ENCODE measurements at regions not wholly inside any gene's neighbourhood (a gene's known extent, or its start where the extent isn't known, plus 50 kb on each side); places are given as distances from the start of the nearest gene placed in this dataset.
A peak's percentile ranks its signal among the peaks of the same experiment; 100 is the strongest.

GRCh38 chr10:79013406-79013987 is 55.3 kb upstream of the ZMIZ1 start:
- intact Hi-C loops (cut with DNase I; ENCODE audit: low total_unique reads) = no loop called here
- WGBS, 2 donors = 59 to 70% methylated on average over 12 of the region's 12 CpGs
- Histone ChIP-seq H3K4me3 (no peak overlapping the region), H3K4me1 (peaks cover 12% of the 10 kb centered on the region), H3K27ac (peak overlapping the region; percentile 9 to 22), H3K9me3 (no peaks in the 10 kb centered on the region), H3K36me3 (ENCODE audit: low read depth, missing control alignments) (no peaks in the 10 kb centered on the region), H3K27me3 (no peaks in the 10 kb centered on the region)
- no peak for TF ChIP-seq POLR2A (IDR thresholded peaks at IDR 0.05)
- no peak for TF ChIP-seq CTCF (IDR thresholded peaks at IDR 0.05)
- no peak for DNase-seq

GRCh38 chr10:79014796-79015195 is 54.0 kb upstream of the ZMIZ1 start:
- H3K27me3 ChIP-seq = no peaks in the 10 kb centered on the region
- peak; percentile 58 for DNase-seq
- no peak overlapping the region for H3K4me3 ChIP-seq
- intact Hi-C loops (cut with DNase I; ENCODE audit: low total_unique reads) = no loop called here
- no peaks in the 10 kb centered on the region for H3K36me3 ChIP-seq (ENCODE audit: low read depth, missing control alignments)
- no peaks in the 10 kb centered on the region for H3K9me3 ChIP-seq
- WGBS, 2 donors = 80 to 92% methylated on average over 1 of the region's 1 CpG
- no peak overlapping the region for H3K27ac ChIP-seq
- peaks cover 12% of the 10 kb centered on the region for H3K4me1 ChIP-seq
- no peak for TF ChIP-seq POLR2A (IDR thresholded peaks at IDR 0.05)
- no peak for TF ChIP-seq CTCF (IDR thresholded peaks at IDR 0.05)

- H3K27me3 ChIP-seq = no peaks in the 10 kb centered on the region
- WGBS, 2 donors = 83 to 100% methylated on average over 2 to 4 of the region's 4 CpGs
- intact Hi-C loops (cut with DNase I; ENCODE audit: low total_unique reads) = no loop called here
- H3K9me3 ChIP-seq = no peaks in the 10 kb centered on the region
- peaks cover 12% of the 10 kb centered on the region for H3K4me1 ChIP-seq
- H3K4me3 ChIP-seq = no peak overlapping the region
- TF ChIP-seq POLR2A (IDR thresholded peaks at IDR 0.05) (no peak), CTCF (IDR thresholded peaks at IDR 0.05) (no peak)
- H3K36me3 ChIP-seq (ENCODE audit: low read depth, missing control alignments) = no peaks in the 10 kb centered on the region
- DNase-seq = no peak
- no peak overlapping the region for H3K27ac ChIP-seq
Measured at GRCh38 chr10:79017882-79018520, 50.8 kb upstream of the ZMIZ1 start.

- H3K27ac ChIP-seq = no peak overlapping the region
- no peaks in the 10 kb centered on the region for H3K9me3 ChIP-seq
- TF ChIP-seq CTCF (IDR thresholded peaks at IDR 0.05) = no peak
- TF ChIP-seq POLR2A (IDR thresholded peaks at IDR 0.05) = no peak
- intact Hi-C loops (cut with DNase I; ENCODE audit: low total_unique reads) = no loop called here
- no peak for DNase-seq
- no peaks in the 10 kb centered on the region for H3K36me3 ChIP-seq (ENCODE audit: low read depth, missing control alignments)
- H3K27me3 ChIP-seq = no peaks in the 10 kb centered on the region
- peaks cover 14% of the 10 kb centered on the region for H3K4me1 ChIP-seq
- WGBS, 2 donors = 69 to 74% methylated on average over 4 to 5 of the region's 5 CpGs
- H3K4me3 ChIP-seq = no peak overlapping the region
Measured at GRCh38 chr10:79018521-79019011, 50.2 kb upstream of the ZMIZ1 start.

Small RNAs in the stretch of these regions (small RNA-seq; reads per million reads assigned to genes)
- gene RF00056 = 0 reads per million in 2 donors

Data from testis (tissue), 2 donors.